Peyer's patch (tissue), 4 donors: ENCODE measurements at regions not wholly inside any gene's neighbourhood (a gene's known extent, or its start where the extent isn't known, plus 50 kb on each side); places are given as distances from the start of the nearest gene placed in this dataset.
"Not testable (repeated sequence)": the region's sequence is repeated elsewhere in the genome, so short reads cannot be mapped to it uniquely, and the experiment has no call there.

Experiments
- CTCF ChIP-seq, 6 experiments: fragments of 450-650 bp in 4 of 6; fragments of 200-600 bp in 2 of 6; sonication (generic) in 1 of 6; IDR thresholded peaks; one replicate each; pipeline ENCODE4 v1.5.1; 2017 to 2019; ENCODE audit warnings: antibody characterized with exemption in 6 of 6, mild to moderate bottlenecking in 3 of 6, moderate library complexity in 1 of 6
- POLR2A ChIP-seq, 2 donors: fragments of 450-650 bp; IDR thresholded peaks; one replicate each; pipeline ENCODE4 v1.5.1; 2017; ENCODE audit warnings: antibody characterized with exemption in 2 of 2, mild to moderate bottlenecking in 2 of 2, moderate library complexity in 2 of 2

DNA sequence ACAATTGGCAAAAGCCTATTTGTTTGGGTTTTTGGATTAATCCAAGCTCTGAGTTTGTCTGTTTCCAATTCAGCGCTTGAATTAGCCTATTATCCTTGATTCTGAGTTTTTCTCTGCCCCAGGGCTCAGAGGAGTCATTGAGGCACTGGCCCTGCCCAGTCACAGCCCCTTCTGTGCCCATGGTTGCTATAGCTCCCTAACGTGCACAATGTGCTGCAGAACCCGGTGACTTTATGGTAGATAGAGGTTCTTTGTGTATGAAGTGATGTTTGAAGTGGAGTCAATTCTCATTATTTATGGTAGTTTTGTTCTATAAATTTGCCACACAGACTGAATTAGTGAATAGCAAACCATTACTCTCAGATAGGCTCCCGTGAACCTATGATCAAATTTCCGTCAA lies 182.0 kb upstream of the FOLH1 start:
- not testable (repeated sequence) for TF ChIP-seq CTCF, POLR2A (IDR thresholded peaks at IDR 0.05)
